ENCODE measurements at regions not wholly inside any gene's neighbourhood (a gene's known extent, or its start where the extent isn't known, plus 50 kb on each side); places are given as distances from the start of the nearest gene placed in this dataset.

- no peak for TF ChIP-seq CTCF (IDR thresholded peaks at IDR 0.05)
- TF ChIP-seq POLR2A (IDR thresholded peaks at IDR 0.05), result no peak
Observed at GRCh38 chr15:94972314-94972713, 741.0 kb downstream of the MCTP2 start.

Data from uterus (tissue), 2 donors.